ENCODE measurements at regions not wholly inside any gene's neighbourhood (a gene's known extent, or its start where the extent isn't known, plus 50 kb on each side); places are given as distances from the start of the nearest gene placed in this dataset.

GRCh38 chr19:32241306-32241705, 104.1 kb upstream of the ZNF507 start:
- TF ChIP-seq MAX (IDR thresholded peaks at IDR 0.05) (no peak), CTCF (IDR thresholded peaks at IDR 0.05; ENCODE audit: low read depth, low read length, missing input control) (no peak), JUND (IDR thresholded peaks at IDR 0.05) (no peak), TAF1 (conservative IDR thresholded peaks at IDR 0.05) (no peak), SP1 (IDR thresholded peaks at IDR 0.05) (no peak)
- TF ChIP-seq, protein P1, sequence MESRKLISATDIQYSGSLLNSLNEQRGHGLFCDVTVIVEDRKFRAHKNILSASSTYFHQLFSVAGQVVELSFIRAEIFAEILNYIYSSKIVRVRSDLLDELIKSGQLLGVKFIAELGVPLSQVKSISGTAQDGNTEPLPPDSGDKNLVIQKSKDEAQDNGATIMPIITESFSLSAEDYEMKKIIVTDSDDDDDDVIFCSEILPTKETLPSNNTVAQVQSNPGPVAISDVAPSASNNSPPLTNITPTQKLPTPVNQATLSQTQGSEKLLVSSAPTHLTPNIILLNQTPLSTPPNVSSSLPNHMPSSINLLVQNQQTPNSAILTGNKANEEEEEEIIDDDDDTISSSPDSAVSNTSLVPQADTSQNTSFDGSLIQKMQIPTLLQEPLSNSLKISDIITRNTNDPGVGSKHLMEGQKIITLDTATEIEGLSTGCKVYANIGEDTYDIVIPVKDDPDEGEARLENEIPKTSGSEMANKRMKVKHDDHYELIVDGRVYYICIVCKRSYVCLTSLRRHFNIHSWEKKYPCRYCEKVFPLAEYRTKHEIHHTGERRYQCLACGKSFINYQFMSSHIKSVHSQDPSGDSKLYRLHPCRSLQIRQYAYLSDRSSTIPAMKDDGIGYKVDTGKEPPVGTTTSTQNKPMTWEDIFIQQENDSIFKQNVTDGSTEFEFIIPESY (IDR thresholded peaks at IDR 0.05), result no peak
- TF ChIP-seq, protein P2, sequence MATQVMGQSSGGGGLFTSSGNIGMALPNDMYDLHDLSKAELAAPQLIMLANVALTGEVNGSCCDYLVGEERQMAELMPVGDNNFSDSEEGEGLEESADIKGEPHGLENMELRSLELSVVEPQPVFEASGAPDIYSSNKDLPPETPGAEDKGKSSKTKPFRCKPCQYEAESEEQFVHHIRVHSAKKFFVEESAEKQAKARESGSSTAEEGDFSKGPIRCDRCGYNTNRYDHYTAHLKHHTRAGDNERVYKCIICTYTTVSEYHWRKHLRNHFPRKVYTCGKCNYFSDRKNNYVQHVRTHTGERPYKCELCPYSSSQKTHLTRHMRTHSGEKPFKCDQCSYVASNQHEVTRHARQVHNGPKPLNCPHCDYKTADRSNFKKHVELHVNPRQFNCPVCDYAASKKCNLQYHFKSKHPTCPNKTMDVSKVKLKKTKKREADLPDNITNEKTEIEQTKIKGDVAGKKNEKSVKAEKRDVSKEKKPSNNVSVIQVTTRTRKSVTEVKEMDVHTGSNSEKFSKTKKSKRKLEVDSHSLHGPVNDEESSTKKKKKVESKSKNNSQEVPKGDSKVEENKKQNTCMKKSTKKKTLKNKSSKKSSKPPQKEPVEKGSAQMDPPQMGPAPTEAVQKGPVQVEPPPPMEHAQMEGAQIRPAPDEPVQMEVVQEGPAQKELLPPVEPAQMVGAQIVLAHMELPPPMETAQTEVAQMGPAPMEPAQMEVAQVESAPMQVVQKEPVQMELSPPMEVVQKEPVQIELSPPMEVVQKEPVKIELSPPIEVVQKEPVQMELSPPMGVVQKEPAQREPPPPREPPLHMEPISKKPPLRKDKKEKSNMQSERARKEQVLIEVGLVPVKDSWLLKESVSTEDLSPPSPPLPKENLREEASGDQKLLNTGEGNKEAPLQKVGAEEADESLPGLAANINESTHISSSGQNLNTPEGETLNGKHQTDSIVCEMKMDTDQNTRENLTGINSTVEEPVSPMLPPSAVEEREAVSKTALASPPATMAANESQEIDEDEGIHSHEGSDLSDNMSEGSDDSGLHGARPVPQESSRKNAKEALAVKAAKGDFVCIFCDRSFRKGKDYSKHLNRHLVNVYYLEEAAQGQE (IDR thresholded peaks at IDR 0.05), result no peak
